ENCODE measurements at regions not wholly inside any gene's neighbourhood (a gene's known extent, or its start where the extent isn't known, plus 50 kb on each side); places are given as distances from the start of the nearest gene placed in this dataset.

GRCh38 chr11:134640536-134640935, 228.5 kb upstream of the B3GAT1 start:
- TF ChIP-seq CTCF (IDR thresholded peaks at IDR 0.05) (no peak), FOXJ3 (CRISPR knock-in tag; IDR thresholded peaks at IDR 0.05; ENCODE audit: borderline replicate concordance) (no peak), TEAD1 (CRISPR knock-in tag; IDR thresholded peaks at IDR 0.05) (no peak), GABPB1 (CRISPR knock-in tag; IDR thresholded peaks at IDR 0.05) (no peak), ATF2 (CRISPR knock-in tag; IDR thresholded peaks at IDR 0.05; ENCODE audit: borderline replicate concordance, low read depth) (no peak)

Data from WTC11 (cell line).